Panc1 (cell line): ENCODE measurements at regions not wholly inside any gene's neighbourhood (a gene's known extent, or its start where the extent isn't known, plus 50 kb on each side); places are given as distances from the start of the nearest gene placed in this dataset.

ENCODE experiments used
- ATAC-seq: fragments of 200-7000 bp; cut with Tn5 transposase; 2 replicates; pipeline ENCODE4 v1.9.1; 2020; ENCODE audit warnings: mild to moderate bottlenecking, moderate library complexity
- BruUV-seq: library from RNA; stranded (reverse); fragments of 400-500 nt; replicated peaks from 2 replicates; lab custom pipeline; 2021; lab: Mats Ljungman, UMichigan
- CTCF ChIA-PET: fragments of 300-600 bp; sonication (Branson Sonifier 250); formaldehyde crosslinking; loops from one replicate; lab custom pipeline; 2022; ENCODE audit warnings: antibody characterized with exemption; lab: Charles Lee
- POLR2A ChIA-PET: fragments of 300-600 bp; sonication (Branson Sonifier 250); formaldehyde crosslinking; loops from one replicate; lab custom pipeline; 2022; ENCODE audit warnings: antibody characterized with exemption; lab: Charles Lee
- DNase-seq: peaks from one replicate; pipeline ENCODE4 v3.0.0-alpha.2; 2010; ENCODE audit warnings: low read depth, low spot score
- H3K27ac ChIP-seq: 2 replicates; pipeline ENCODE4 v1.5.1; 2011; ENCODE audit warnings: mild to moderate bottlenecking, low read length, inconsistent platforms
- H3K27me3 ChIP-seq: fragments of 200-500 bp; sonication (Bioruptor generic); 2 replicates; pipeline ENCODE4 v1.6.0; 2014; ENCODE audit warnings: low read length, inconsistent platforms; ENCODE audit not compliant: control insufficient read depth, insufficient read depth
- H3K36me3 ChIP-seq: fragments of 200-500 bp; sonication (Bioruptor generic); 2 replicates; pipeline ENCODE4 v1.5.1; 2014; ENCODE audit warnings: inconsistent platforms, mild to moderate bottlenecking, low read length, moderate library complexity; ENCODE audit not compliant: control insufficient read depth, insufficient read depth
- H3K4me1 ChIP-seq: 2 replicates; pipeline ENCODE4 v1.5.1; 2011; ENCODE audit warnings: inconsistent platforms, mild to moderate bottlenecking, low read length, moderate library complexity; ENCODE audit not compliant: control insufficient read depth, insufficient read depth
- H3K4me3 ChIP-seq, 2 experiments: 2 replicates each; pipeline ENCODE4 v1.5.1; 2011 to 2012; ENCODE audit warnings: low read depth in 2 of 2, low read length in 2 of 2, mild to moderate bottlenecking in 2 of 2, inconsistent platforms in 1 of 2, moderate library complexity in 1 of 2
- H3K9me3 ChIP-seq: fragments of 200-500 bp; sonication (Bioruptor generic); 2 replicates; pipeline ENCODE4 v1.5.1; 2014; ENCODE audit warnings: low read depth, mild to moderate bottlenecking, inconsistent platforms, low read length, moderate library complexity; ENCODE audit not compliant: control insufficient read depth, insufficient read depth
- POLR2AphosphoS5 ChIP-seq: IDR thresholded peaks from 2 replicates; pipeline ENCODE4 v1.6.1; 2012; ENCODE audit warnings: mild to moderate bottlenecking, low read depth, low read length, moderate library complexity
- REST ChIP-seq, 2 experiments: IDR thresholded peaks; 2 replicates each; pipeline ENCODE4 v1.6.1; 2011 to 2012; ENCODE audit warnings: low read depth in 2 of 2, control low read depth in 1 of 2, low read length in 1 of 2, mild to moderate bottlenecking in 1 of 2, moderate library complexity in 1 of 2; ENCODE audit not compliant: insufficient read depth in 1 of 2
- SIN3A ChIP-seq: IDR thresholded peaks from 2 replicates; pipeline ENCODE4 v1.6.1; 2012; ENCODE audit warnings: low read depth, mild to moderate bottlenecking, low read length, moderate library complexity, borderline replicate concordance; ENCODE audit not compliant: insufficient read depth
- TCF7L2 ChIP-seq: IDR thresholded peaks from 2 replicates; pipeline ENCODE4 v1.6.1; 2011; ENCODE audit warnings: mild to moderate bottlenecking, low read depth, low read length, inconsistent platforms
- in situ Hi-C: cut with HindIII; loops from 2 replicates; pipeline ENCODE4 v1.10.0; 2016; ENCODE audit warnings: low sequenced_read_pairs, low pct_unique_long_range_greater_than_20kb
- intact Hi-C: fragments of 100-400 bp; cut with micrococcal nuclease; formaldehyde crosslinking; loops from one replicate; pipeline ENCODE4 v1.10.0; 2022; ENCODE audit not compliant: unreplicated experiment
- TF ChIP-seq, protein P1 (sequence below): fragments of 450-650 bp; IDR thresholded peaks from 2 replicates; pipeline ENCODE4 v1.5.1; 2017; ENCODE audit warnings: mild to moderate bottlenecking

DNA sequence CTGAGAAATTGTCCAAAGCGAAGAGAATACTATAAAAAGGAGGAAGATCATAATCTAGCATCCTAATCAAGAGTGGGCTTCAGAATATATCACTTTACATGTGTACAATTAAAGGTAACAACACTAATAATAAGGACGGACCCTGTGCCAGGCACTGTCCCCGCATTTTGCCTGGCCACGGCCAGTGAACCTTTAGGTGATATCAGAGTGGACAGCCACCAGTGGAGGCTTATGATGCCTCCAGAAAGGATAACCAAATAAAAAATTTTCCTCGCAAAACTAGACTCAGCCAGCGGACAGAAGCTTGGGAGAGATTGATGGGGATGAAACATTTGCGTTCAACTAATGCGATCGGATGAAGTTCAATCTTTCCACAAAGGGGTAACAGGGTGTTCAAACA, 436.4 kb downstream of the NPHP4 start:
- H3K27me3 ChIP-seq, result 0 out of 2 replicates have a peak, but pooled peaks cover 3% of the 10 kb centered on the region
- no peak for DNase-seq
- no TSS peak for BruUV-seq
- no peak overlapping the region for H3K4me3 ChIP-seq
- H3K4me1 ChIP-seq, result no peaks in the 10 kb centered on the region
- ChIA-PET POLR2A (no interaction called here), CTCF (no interaction called here)
- intact Hi-C loops, result no loop called here
- H3K9me3 ChIP-seq, result no peaks in the 10 kb centered on the region
- no peak overlapping the region for H3K27ac ChIP-seq
- no peaks in the 10 kb centered on the region for H3K36me3 ChIP-seq
- TF ChIP-seq, protein P1, sequence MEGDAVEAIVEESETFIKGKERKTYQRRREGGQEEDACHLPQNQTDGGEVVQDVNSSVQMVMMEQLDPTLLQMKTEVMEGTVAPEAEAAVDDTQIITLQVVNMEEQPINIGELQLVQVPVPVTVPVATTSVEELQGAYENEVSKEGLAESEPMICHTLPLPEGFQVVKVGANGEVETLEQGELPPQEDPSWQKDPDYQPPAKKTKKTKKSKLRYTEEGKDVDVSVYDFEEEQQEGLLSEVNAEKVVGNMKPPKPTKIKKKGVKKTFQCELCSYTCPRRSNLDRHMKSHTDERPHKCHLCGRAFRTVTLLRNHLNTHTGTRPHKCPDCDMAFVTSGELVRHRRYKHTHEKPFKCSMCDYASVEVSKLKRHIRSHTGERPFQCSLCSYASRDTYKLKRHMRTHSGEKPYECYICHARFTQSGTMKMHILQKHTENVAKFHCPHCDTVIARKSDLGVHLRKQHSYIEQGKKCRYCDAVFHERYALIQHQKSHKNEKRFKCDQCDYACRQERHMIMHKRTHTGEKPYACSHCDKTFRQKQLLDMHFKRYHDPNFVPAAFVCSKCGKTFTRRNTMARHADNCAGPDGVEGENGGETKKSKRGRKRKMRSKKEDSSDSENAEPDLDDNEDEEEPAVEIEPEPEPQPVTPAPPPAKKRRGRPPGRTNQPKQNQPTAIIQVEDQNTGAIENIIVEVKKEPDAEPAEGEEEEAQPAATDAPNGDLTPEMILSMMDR, result no peak
- TF ChIP-seq REST (IDR thresholded peaks at IDR 0.05; ENCODE audit: insufficient read depth in 1 of 2, low read depth in 2 of 2, low read length in 1 of 2) (no peak), TCF7L2 (no peak), POLR2AphosphoS5 (no peak), SIN3A (no peak)
- no peak for ATAC-seq
- in situ Hi-C loops, result no loop called here

GRCh38 chr1:5554784-5555183, 437.4 kb downstream of the NPHP4 start:
- H3K9me3 ChIP-seq, result no peaks in the 10 kb centered on the region
- BruUV-seq, result no TSS peak
- H3K27ac ChIP-seq, result no peak overlapping the region
- TF ChIP-seq TCF7L2, result no peak
- no peak for TF ChIP-seq POLR2AphosphoS5
- TF ChIP-seq, protein P1, result no peak
- no peak for TF ChIP-seq SIN3A
- no peak for TF ChIP-seq REST (IDR thresholded peaks at IDR 0.05; ENCODE audit: insufficient read depth in 1 of 2, low read depth in 2 of 2, low read length in 1 of 2)
- ChIA-PET CTCF (no interaction called here), POLR2A (no interaction called here)
- H3K36me3 ChIP-seq, result no peaks in the 10 kb centered on the region
- 0 out of 2 replicates have a peak, but pooled peaks cover 3% of the 10 kb centered on the region for H3K27me3 ChIP-seq
- no peak overlapping the region for H3K4me3 ChIP-seq
- DNase-seq (no peak), ATAC-seq (no peak)
- intact Hi-C loops, result no loop called here
- no peaks in the 10 kb centered on the region for H3K4me1 ChIP-seq
- in situ Hi-C loops, result no loop called here
